Esophagus mucosa (tissue), 1 donor: ENCODE measurements at regions not wholly inside any gene's neighbourhood (a gene's known extent, or its start where the extent isn't known, plus 50 kb on each side); places are given as distances from the start of the nearest gene placed in this dataset.

Experiments
- ATAC-seq: fragments of 200-7000 bp; cut with Tn5 transposase; one replicate; pipeline ENCODE4 v1.9.1; 2020
- donor health status: DM: yes; HTN: yes; CAD: no.

GRCh38 chr15:59953392-59953883 is 50.7 kb upstream of the FOXB1 start:
- peak; percentile 84 for ATAC-seq

- no peak for ATAC-seq
Observed at GRCh38 chr15:59952960-59953359, 51.2 kb upstream of the FOXB1 start.

GRCh38 chr15:59950603-59951388 is 53.3 kb upstream of the FOXB1 start:
- ATAC-seq = no peak

GRCh38 chr15:59948924-59949613 is 55.0 kb upstream of the FOXB1 start:
- ATAC-seq = no peak

- no peak for ATAC-seq
Observed at GRCh38 chr15:59946084-59946483, 58.0 kb upstream of the FOXB1 start.

GRCh38 chr15:59945036-59945435 is 59.1 kb upstream of the FOXB1 start:
- ATAC-seq = no peak

GRCh38 chr15:59941612-59942011 is 62.5 kb upstream of the FOXB1 start:
- ATAC-seq = no peak

GRCh38 chr15:59940928-59941327 is 63.2 kb upstream of the FOXB1 start:
- ATAC-seq = no peak

GRCh38 chr15:59940456-59940855 is 63.7 kb upstream of the FOXB1 start:
- ATAC-seq = no peak

GRCh38 chr15:59936741-59937140 is 67.4 kb upstream of the FOXB1 start:
- ATAC-seq = no peak

- no peak for ATAC-seq
Observed at GRCh38 chr15:59933607-59934006, 70.5 kb upstream of the FOXB1 start.

GRCh38 chr15:59931646-59932261 is 72.4 kb upstream of the FOXB1 start:
- no peak for ATAC-seq

- ATAC-seq = no peak
Observed at GRCh38 chr15:59924812-59925522, 79.1 kb upstream of the FOXB1 start.

GRCh38 chr15:59924096-59924495 is 80.0 kb upstream of the FOXB1 start:
- ATAC-seq = no peak

- no peak for ATAC-seq
Observed at GRCh38 chr15:59923508-59923907, 80.6 kb upstream of the FOXB1 start.

- peak; percentile 87 for ATAC-seq
Observed at GRCh38 chr15:59918994-59919951, 84.8 kb upstream of the FOXB1 start.

- peak; percentile 85 for ATAC-seq
Observed at GRCh38 chr15:59917504-59918157, 86.5 kb upstream of the FOXB1 start.

GRCh38 chr15:59906046-59906445 is 98.1 kb upstream of the FOXB1 start:
- no peak for ATAC-seq

- ATAC-seq = no peak
Observed at GRCh38 chr15:59905176-59905575, 98.9 kb upstream of the FOXB1 start.

GRCh38 chr15:59904450-59905135 is 99.5 kb upstream of the FOXB1 start:
- ATAC-seq = no peak

- no peak for ATAC-seq
Observed at GRCh38 chr15:59896663-59897074, 107.4 kb upstream of the FOXB1 start.
